ENCODE measurements at regions not wholly inside any gene's neighbourhood (a gene's known extent, or its start where the extent isn't known, plus 50 kb on each side); places are given as distances from the start of the nearest gene placed in this dataset.

DNA sequence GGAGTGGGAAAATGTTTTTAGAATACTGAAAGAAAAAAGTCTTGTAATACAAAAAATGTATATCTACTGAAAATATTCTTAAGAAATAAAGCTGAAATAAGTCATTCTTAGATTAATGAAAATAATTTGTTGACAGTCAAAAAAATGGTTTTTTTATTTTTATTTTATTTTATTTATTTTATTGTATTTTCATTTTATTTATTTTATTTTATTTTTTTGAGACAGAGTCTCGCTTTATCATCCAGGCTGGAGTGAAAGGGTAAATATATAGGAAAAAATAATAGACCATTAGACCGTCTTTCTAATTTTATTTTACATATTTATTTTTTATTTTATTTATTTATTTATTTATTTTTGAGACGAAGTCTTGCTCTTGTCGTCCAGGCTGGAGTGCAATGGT is 1583.6 kb upstream of the TMEFF2 start:
- DNase-seq (ENCODE audit: low spot score in 2 of 2) = no peak
- no peak for ATAC-seq
- no peak overlapping the region for H3K27ac Mint-ChIP-seq
- H3K9me3 Mint-ChIP-seq = peaks cover 0 to 4% of the 10 kb centered on the region in 2 donors
- no peaks in the 10 kb centered on the region for H3K36me3 Mint-ChIP-seq

- H3K9me3 Mint-ChIP-seq = no peaks in the 10 kb centered on the region
- DNase-seq (ENCODE audit: low spot score in 2 of 2) (no peak), ATAC-seq (no peak)
- H3K36me3 Mint-ChIP-seq = no peaks in the 10 kb centered on the region
- no peak overlapping the region for H3K27ac Mint-ChIP-seq
Observed at GRCh38 chr2:193776988-193777387, 1582.3 kb upstream of the TMEFF2 start.

GRCh38 chr2:193774166-193774565 is 1579.4 kb upstream of the TMEFF2 start:
- DNase-seq (ENCODE audit: low spot score in 2 of 2) = no peak
- Mint-ChIP-seq H3K36me3 (no peaks in the 10 kb centered on the region), H3K9me3 (no peaks in the 10 kb centered on the region), H3K27ac (no peak overlapping the region)
- no peak for ATAC-seq

GRCh38 chr2:193751299-193751698 is 1556.6 kb upstream of the TMEFF2 start:
- H3K36me3 Mint-ChIP-seq = no peaks in the 10 kb centered on the region
- ATAC-seq (no peak), DNase-seq (ENCODE audit: low spot score in 2 of 2) (no peak)
- H3K9me3 Mint-ChIP-seq = peaks cover 0 to 3% of the 10 kb centered on the region in 2 donors
- H3K27ac Mint-ChIP-seq = no peak overlapping the region

- ATAC-seq (no peak), DNase-seq (ENCODE audit: low spot score in 2 of 2) (no peak)
- Mint-ChIP-seq H3K27ac (no peak overlapping the region), H3K36me3 (no peaks in the 10 kb centered on the region), H3K9me3 (peaks cover 3 to 5% of the 10 kb centered on the region in 2 donors)
Observed at GRCh38 chr2:193749485-193749884, 1554.8 kb upstream of the TMEFF2 start.

GRCh38 chr2:193743089-193743488 is 1548.4 kb upstream of the TMEFF2 start:
- peaks cover 8 to 14% of the 10 kb centered on the region in 2 donors for H3K9me3 Mint-ChIP-seq
- no peak overlapping the region for H3K27ac Mint-ChIP-seq
- no peak for ATAC-seq
- H3K36me3 Mint-ChIP-seq = no peaks in the 10 kb centered on the region
- DNase-seq (ENCODE audit: low spot score in 2 of 2) = no peak

GRCh38 chr2:193738892-193739291 is 1544.2 kb upstream of the TMEFF2 start:
- no peak for DNase-seq (ENCODE audit: low spot score in 2 of 2)
- ATAC-seq = no peak
- Mint-ChIP-seq H3K36me3 (no peaks in the 10 kb centered on the region), H3K9me3 (peaks cover 3 to 4% of the 10 kb centered on the region in 2 donors), H3K27ac (no peak overlapping the region)

DNA sequence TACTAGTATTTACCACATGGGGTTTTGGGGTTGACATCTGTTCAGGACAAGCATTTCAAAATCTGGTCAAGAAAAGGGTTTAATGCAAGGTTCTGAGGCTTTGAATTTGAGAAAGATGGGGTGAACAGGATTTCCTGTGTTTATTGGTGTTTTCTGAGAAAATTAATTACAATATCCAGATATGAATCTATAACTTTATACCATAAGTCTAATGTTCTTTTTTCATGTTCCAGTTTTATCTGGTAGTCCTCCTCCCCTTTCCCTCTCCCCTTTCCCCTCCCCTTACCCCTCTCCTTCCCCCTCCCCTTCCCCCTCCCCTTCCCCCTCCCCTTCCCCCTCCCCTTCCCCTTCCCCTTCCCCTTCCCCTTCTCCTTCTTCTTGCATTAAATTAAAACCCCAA is 1518.2 kb upstream of the TMEFF2 start:
- H3K36me3 Mint-ChIP-seq = no peaks in the 10 kb centered on the region
- H3K27ac Mint-ChIP-seq = no peak overlapping the region
- peaks cover 10 to 13% of the 10 kb centered on the region in 2 donors for H3K9me3 Mint-ChIP-seq
- DNase-seq (ENCODE audit: low spot score in 2 of 2) (no peak), ATAC-seq (no peak)

DNA sequence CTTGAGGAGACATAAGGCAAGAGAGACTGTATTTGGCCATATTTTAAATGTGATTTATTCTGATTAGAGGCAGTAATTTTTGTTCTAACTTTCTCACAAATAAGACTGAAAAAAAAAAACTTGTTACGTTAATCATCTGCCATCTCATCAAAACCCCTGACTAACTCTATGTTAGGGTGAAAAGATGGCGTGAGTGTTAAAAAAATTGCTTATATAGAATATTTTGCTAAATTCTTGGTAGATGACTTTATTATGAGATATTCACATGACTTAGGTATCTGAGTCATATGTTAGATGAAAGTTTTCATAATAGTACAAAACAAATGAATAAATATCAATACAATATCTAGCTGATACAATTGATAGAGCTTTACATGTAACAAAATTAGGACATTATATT is 1508.7 kb upstream of the TMEFF2 start:
- Mint-ChIP-seq H3K27ac (no peak overlapping the region), H3K36me3 (no peaks in the 10 kb centered on the region), H3K9me3 (peaks cover 4% of the 10 kb centered on the region in 2 donors)
- ATAC-seq (no peak), DNase-seq (ENCODE audit: low spot score in 2 of 2) (no peak)

DNA sequence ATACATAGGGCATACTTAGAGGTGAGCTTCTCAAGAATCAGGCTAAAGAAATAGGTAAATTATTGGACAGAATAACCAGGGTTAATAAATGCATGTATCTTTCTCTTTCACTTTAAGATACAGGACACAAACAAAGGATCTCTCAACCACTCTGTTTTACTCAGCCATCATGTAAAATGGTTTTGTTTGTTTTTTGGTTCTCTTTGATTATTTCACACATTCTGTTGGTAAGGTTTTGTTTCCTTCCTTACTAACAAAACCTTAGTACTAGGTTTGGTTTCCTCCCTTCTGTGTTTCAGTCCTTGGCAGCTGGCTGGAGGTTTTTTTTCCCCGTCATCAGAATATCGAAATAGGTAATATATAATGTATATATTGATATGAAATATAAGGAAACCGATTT is 1506.8 kb upstream of the TMEFF2 start:
- Mint-ChIP-seq H3K9me3 (no peaks in the 10 kb centered on the region), H3K27ac (no peak overlapping the region), H3K36me3 (no peaks in the 10 kb centered on the region)
- ATAC-seq (no peak), DNase-seq (ENCODE audit: low spot score in 2 of 2) (no peak)

DNA sequence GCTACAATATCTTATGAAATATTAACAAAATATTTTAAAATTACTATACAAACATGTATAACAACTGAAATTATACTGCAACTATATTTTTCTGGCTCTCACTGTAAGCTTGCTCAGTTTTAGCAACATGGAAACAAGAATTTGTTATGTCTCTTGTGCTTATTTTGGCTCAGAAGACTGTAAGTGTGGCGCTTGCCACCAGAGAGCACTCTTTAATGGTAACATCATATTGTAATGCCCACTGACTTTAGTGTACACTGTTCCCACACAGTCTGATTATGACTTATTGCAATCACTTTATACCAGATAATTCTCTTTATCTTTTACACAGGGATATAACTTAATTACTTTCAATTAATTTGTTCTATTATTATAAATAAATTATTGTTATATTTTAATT is 1500.6 kb upstream of the TMEFF2 start:
- peaks cover 0 to 3% of the 10 kb centered on the region in 2 donors for H3K9me3 Mint-ChIP-seq
- H3K36me3 Mint-ChIP-seq = no peaks in the 10 kb centered on the region
- DNase-seq (ENCODE audit: low spot score in 2 of 2) (no peak), ATAC-seq (no peak)
- H3K27ac Mint-ChIP-seq = no peak overlapping the region

GRCh38 chr2:193693758-193694157 is 1499.0 kb upstream of the TMEFF2 start:
- no peak for DNase-seq (ENCODE audit: low spot score in 2 of 2)
- peaks cover 0 to 3% of the 10 kb centered on the region in 2 donors for H3K9me3 Mint-ChIP-seq
- no peak overlapping the region for H3K27ac Mint-ChIP-seq
- ATAC-seq = no peak
- no peaks in the 10 kb centered on the region for H3K36me3 Mint-ChIP-seq

DNA sequence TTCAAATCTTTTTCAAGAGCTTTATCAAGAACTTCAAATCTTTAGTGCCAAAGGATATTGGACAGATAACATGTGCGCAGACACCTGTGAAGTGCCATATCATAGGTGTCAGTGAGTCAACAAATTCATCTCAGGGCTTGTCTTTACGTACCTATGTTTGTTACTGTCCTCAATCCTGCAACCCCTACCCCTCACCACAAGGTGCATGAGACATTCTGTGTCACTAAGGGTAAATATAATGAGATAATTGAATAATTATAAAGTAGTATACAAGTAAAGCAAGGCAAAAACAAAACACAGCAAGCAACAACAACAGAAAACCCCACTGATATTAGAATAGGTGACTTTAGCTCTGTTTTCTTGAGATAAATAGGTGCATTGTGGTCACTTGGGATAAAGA is 1495.8 kb upstream of the TMEFF2 start:
- Mint-ChIP-seq H3K9me3 (peaks cover 0 to 3% of the 10 kb centered on the region in 2 donors), H3K27ac (no peak overlapping the region), H3K36me3 (no peaks in the 10 kb centered on the region)
- ATAC-seq (no peak), DNase-seq (ENCODE audit: low spot score in 2 of 2) (no peak)

DNA sequence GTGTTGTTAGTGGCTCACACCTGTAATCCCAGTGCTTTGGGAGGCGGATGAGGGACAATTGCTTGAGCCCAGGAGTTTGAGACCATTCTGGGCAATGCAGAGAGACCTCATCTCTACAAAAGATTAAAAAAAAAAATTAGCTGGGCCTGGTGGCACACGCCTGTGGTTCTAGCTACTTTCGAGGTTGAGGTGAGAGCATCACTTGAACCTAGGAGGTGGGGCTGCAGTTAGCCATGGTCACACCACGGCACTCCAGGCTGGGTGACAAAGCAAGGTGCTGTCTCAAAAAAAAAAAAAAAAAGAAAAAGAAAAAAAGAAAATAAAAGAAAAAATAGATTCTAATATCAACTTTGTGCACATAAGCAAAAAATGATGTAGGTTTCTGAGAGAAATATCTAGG is 1492.5 kb upstream of the TMEFF2 start:
- ATAC-seq (no peak), DNase-seq (ENCODE audit: low spot score in 2 of 2) (no peak)
- no peaks in the 10 kb centered on the region for H3K36me3 Mint-ChIP-seq
- H3K9me3 Mint-ChIP-seq = no peaks in the 10 kb centered on the region
- no peak overlapping the region for H3K27ac Mint-ChIP-seq

- ATAC-seq = no peak
Observed at GRCh38 chr2:193679847-193680246, 1485.1 kb upstream of the TMEFF2 start.

DNA sequence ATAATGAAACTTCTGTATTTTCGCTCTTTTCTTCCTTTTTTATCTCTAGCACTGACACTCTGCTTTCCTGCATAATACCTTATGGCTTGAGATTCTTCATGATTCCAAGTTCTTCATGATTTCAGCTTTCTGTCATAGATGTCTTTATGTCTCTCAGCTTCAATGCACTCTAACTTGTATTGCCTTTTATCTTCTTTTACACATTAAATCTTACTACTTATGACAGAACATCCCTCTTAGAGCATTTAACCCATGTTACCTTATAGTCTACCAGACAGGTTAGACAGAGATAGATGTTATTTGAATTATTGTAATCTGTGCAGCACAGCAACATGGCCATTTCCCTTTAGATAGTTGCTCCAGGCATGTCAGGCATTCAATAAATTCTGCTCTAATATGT is 1475.7 kb upstream of the TMEFF2 start:
- no peak overlapping the region for H3K27ac Mint-ChIP-seq
- no peak for ATAC-seq
- H3K36me3 Mint-ChIP-seq = no peaks in the 10 kb centered on the region
- no peak for DNase-seq (ENCODE audit: low spot score in 2 of 2)
- no peaks in the 10 kb centered on the region for H3K9me3 Mint-ChIP-seq

More at GRCh38 chr2:193679847-193680246, 1485.1 kb upstream of the TMEFF2 start:
- no peaks in the 10 kb centered on the region for H3K9me3 Mint-ChIP-seq
- H3K36me3 Mint-ChIP-seq = no peaks in the 10 kb centered on the region
- DNase-seq (ENCODE audit: low spot score in 2 of 2) = no peak
- no peak overlapping the region for H3K27ac Mint-ChIP-seq

GRCh38 chr2:193668557-193669323 is 1474.0 kb upstream of the TMEFF2 start:
- DNase-seq (ENCODE audit: low spot score in 2 of 2) (no peak), ATAC-seq (no peak)
- Mint-ChIP-seq H3K27ac (no peak overlapping the region), H3K9me3 (no peaks in the 10 kb centered on the region), H3K36me3 (no peaks in the 10 kb centered on the region)

DNA sequence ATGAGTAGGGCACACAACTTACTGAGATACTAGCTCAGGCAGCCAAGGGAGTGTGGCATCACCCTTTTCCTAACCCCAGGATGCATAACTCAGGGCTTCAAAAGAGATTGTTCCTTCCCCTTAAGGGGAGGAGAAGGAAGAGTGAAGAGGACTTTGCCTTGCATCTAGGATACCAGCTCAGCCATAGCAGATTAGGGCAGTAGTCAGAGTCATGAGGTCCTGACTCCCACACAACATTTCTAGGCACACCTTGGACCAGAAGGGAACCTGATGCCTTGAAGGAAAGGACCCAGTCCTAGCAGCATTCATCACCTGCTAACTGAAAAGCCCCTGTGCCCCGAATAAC is 1433.2 kb upstream of the TMEFF2 start:
- H3K27ac Mint-ChIP-seq = no peak overlapping the region
- peaks cover 10 to 15% of the 10 kb centered on the region in 2 donors for H3K9me3 Mint-ChIP-seq
- no peak for DNase-seq (ENCODE audit: low spot score in 2 of 2)
- H3K36me3 Mint-ChIP-seq = no peaks in the 10 kb centered on the region
- no peak for ATAC-seq
